ENCODE measurements at regions not wholly inside any gene's neighbourhood (a gene's known extent, or its start where the extent isn't known, plus 50 kb on each side); places are given as distances from the start of the nearest gene placed in this dataset.
"Not testable (repeated sequence)": the region's sequence is repeated elsewhere in the genome, so short reads cannot be mapped to it uniquely, and the experiment has no call there.

GRCh38 chr1:70820396-70820795 is 227.2 kb downstream of the PTGER3 start:
- TF ChIP-seq, protein P1, sequence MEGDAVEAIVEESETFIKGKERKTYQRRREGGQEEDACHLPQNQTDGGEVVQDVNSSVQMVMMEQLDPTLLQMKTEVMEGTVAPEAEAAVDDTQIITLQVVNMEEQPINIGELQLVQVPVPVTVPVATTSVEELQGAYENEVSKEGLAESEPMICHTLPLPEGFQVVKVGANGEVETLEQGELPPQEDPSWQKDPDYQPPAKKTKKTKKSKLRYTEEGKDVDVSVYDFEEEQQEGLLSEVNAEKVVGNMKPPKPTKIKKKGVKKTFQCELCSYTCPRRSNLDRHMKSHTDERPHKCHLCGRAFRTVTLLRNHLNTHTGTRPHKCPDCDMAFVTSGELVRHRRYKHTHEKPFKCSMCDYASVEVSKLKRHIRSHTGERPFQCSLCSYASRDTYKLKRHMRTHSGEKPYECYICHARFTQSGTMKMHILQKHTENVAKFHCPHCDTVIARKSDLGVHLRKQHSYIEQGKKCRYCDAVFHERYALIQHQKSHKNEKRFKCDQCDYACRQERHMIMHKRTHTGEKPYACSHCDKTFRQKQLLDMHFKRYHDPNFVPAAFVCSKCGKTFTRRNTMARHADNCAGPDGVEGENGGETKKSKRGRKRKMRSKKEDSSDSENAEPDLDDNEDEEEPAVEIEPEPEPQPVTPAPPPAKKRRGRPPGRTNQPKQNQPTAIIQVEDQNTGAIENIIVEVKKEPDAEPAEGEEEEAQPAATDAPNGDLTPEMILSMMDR (conservative IDR thresholded peaks at IDR 0.05; ENCODE audit: low read depth, low read length), result no peak
- DNase-seq (ENCODE audit: low read depth), result no peak

GRCh38 chr1:70820995-70821394 is 226.6 kb downstream of the PTGER3 start:
- TF ChIP-seq, protein P1 (conservative IDR thresholded peaks at IDR 0.05; ENCODE audit: low read depth, low read length), result no peak
- no peak overlapping the region for H3K4me3 ChIP-seq (ENCODE audit: low read length)
- DNase-seq (ENCODE audit: low read depth), result no peak

More at GRCh38 chr1:70820396-70820795, 227.2 kb downstream of the PTGER3 start:
- no peak overlapping the region for H3K4me3 ChIP-seq (ENCODE audit: low read length)

- H3K4me3 ChIP-seq (ENCODE audit: low read length), result no peak overlapping the region
- TF ChIP-seq, protein P1 (conservative IDR thresholded peaks at IDR 0.05; ENCODE audit: low read depth, low read length), result no peak
- DNase-seq (ENCODE audit: low read depth), result no peak
These were observed 221.2 kb downstream of the PTGER3 start for GRCh38 chr1:70826428-70826827.

DNA sequence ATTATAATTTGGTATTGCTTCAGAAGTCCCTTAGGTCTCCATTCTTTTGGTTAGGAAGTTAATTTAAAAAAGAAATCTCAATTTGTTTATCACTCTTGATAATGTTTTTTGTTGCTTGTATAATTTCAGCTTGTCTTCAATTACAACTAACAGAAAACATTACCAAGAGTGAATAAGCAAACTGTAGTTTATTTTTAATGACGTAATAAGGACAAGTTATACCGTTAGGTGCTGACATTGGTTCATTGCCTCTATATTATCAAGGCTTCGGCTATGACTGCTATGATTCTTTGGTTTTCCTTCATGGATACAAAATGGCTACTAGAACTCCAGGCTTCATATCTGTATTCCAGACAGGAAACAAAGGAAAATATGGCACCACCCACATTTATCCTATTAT is 220.6 kb downstream of the PTGER3 start:
- no peak for DNase-seq (ENCODE audit: low read depth)
- TF ChIP-seq, protein P1 (conservative IDR thresholded peaks at IDR 0.05; ENCODE audit: low read depth, low read length), result no peak
- H3K4me3 ChIP-seq (ENCODE audit: low read length), result no peak overlapping the region

DNA sequence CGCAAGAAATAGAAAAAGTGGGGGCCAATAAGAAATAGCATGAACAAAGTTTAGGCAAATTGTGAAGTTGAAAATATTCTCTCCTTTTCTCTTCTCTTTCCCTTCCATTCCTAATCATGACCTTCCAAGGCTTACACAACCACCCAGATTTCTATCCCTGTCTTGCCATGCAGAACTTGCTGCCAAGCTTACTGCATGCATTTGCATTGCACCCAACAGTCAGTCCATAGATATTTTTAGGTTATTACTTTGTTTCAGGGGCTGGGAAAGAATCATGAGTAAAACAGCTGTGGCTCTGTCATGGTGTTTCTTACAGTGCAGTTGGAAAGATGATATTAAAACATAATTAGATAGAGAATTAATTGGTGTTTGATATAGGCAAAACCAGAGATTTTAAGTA is 219.4 kb downstream of the PTGER3 start:
- DNase-seq (ENCODE audit: low read depth), result no peak
- H3K4me3 ChIP-seq (ENCODE audit: low read length), result no peak overlapping the region
- TF ChIP-seq, protein P1 (conservative IDR thresholded peaks at IDR 0.05; ENCODE audit: low read depth, low read length), result no peak

DNA sequence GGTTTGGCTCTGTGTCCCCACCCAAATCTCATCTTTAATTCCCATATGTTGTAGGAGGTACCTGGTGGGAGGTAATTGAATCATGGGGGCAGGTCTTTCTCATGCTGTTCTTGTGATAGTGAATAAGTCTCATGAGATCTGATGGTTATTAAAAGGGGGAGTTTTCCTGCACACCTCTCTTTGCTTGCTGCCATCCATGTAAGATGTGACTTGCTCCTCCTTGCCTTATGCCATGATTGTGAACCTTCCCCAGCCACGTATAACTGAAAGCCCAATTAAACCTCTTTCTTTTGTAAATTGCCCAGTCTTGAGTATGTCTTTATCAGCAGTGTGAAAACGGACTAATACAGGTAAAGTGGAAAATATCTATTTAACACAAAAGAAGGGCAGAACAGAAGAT is 213.3 kb downstream of the PTGER3 start:
- H3K4me3 ChIP-seq (ENCODE audit: low read length); DNase-seq (ENCODE audit: low read depth): not testable (repeated sequence)

- no peak overlapping the region for H3K4me3 ChIP-seq (ENCODE audit: low read length)
- TF ChIP-seq, protein P1 (conservative IDR thresholded peaks at IDR 0.05; ENCODE audit: low read depth, low read length), result no peak
- no peak for DNase-seq (ENCODE audit: low read depth)
These were observed 211.2 kb downstream of the PTGER3 start for GRCh38 chr1:70836456-70836855.
